Osteocyte (in vitro differentiated cells): ENCODE measurements at regions not wholly inside any gene's neighbourhood (a gene's known extent, or its start where the extent isn't known, plus 50 kb on each side); places are given as distances from the start of the nearest gene placed in this dataset.

Source experiments
- DNase-seq: peaks from one replicate; pipeline ENCODE4 v3.0.0; 2021; ENCODE audit warnings: mixed read lengths; ENCODE audit not compliant: unreplicated experiment; ENCODE audit errors: extremely low spot score
- H3K27ac Mint-ChIP-seq: one replicate; pipeline ENCODE4 v1.8.0; 2021; ENCODE audit warnings: mild to moderate bottlenecking, mixed read lengths; ENCODE audit not compliant: unreplicated experiment
- H3K27me3 Mint-ChIP-seq: one replicate; pipeline ENCODE4 v1.8.0; 2021; ENCODE audit warnings: mixed read lengths; ENCODE audit not compliant: unreplicated experiment
- H3K36me3 Mint-ChIP-seq: one replicate; pipeline ENCODE4 v1.8.0; 2021; ENCODE audit warnings: mixed read lengths; ENCODE audit not compliant: unreplicated experiment
- H3K4me1 Mint-ChIP-seq: one replicate; pipeline ENCODE4 v1.8.0; 2021; ENCODE audit warnings: mixed read lengths; ENCODE audit not compliant: unreplicated experiment
- H3K4me3 Mint-ChIP-seq: one replicate; pipeline ENCODE4 v1.8.0; 2021; ENCODE audit warnings: mild to moderate bottlenecking, moderate library complexity, mixed read lengths; ENCODE audit not compliant: unreplicated experiment
- H3K9me3 Mint-ChIP-seq: one replicate; pipeline ENCODE4 v1.8.0; 2021; ENCODE audit warnings: mixed read lengths; ENCODE audit not compliant: unreplicated experiment
- TF ChIP-seq, protein P1 (sequence below): fragments of 200-600 bp; sonication (generic); IDR thresholded peaks from 2 replicates; pipeline ENCODE4 v1.5.0; 2021; ENCODE audit warnings: antibody characterized with exemption, mild to moderate bottlenecking, moderate library complexity

DNA sequence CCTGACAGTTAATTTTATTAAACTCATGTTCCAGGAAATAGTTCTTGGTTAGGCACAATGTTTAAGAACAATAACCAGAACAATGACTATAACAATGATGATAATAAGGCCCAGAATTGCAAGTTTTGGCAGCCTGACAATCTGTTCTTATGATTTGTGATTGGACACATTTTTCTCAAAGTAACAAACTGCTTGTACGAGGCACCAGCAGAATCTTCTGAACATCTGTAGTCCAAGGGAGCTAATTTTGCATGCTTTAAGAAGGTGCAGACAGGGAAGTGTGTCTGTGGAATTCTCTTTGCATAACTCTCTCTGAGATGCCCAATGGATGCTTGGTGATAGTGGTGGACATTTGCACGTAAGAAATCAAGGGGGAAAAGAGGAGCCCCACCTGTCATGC is 709.3 kb downstream of the SLC4A3 start:
- no peak for DNase-seq
- Mint-ChIP-seq H3K27ac (no peak overlapping the region), H3K9me3 (peaks cover 14% of the 10 kb centered on the region), H3K4me3 (no peak overlapping the region), H3K27me3 (no peaks in the 10 kb centered on the region), H3K36me3 (peaks cover 2% of the 10 kb centered on the region), H3K4me1 (peaks cover 10% of the 10 kb centered on the region)
- TF ChIP-seq, protein P1, sequence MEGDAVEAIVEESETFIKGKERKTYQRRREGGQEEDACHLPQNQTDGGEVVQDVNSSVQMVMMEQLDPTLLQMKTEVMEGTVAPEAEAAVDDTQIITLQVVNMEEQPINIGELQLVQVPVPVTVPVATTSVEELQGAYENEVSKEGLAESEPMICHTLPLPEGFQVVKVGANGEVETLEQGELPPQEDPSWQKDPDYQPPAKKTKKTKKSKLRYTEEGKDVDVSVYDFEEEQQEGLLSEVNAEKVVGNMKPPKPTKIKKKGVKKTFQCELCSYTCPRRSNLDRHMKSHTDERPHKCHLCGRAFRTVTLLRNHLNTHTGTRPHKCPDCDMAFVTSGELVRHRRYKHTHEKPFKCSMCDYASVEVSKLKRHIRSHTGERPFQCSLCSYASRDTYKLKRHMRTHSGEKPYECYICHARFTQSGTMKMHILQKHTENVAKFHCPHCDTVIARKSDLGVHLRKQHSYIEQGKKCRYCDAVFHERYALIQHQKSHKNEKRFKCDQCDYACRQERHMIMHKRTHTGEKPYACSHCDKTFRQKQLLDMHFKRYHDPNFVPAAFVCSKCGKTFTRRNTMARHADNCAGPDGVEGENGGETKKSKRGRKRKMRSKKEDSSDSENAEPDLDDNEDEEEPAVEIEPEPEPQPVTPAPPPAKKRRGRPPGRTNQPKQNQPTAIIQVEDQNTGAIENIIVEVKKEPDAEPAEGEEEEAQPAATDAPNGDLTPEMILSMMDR, result no peak

DNA sequence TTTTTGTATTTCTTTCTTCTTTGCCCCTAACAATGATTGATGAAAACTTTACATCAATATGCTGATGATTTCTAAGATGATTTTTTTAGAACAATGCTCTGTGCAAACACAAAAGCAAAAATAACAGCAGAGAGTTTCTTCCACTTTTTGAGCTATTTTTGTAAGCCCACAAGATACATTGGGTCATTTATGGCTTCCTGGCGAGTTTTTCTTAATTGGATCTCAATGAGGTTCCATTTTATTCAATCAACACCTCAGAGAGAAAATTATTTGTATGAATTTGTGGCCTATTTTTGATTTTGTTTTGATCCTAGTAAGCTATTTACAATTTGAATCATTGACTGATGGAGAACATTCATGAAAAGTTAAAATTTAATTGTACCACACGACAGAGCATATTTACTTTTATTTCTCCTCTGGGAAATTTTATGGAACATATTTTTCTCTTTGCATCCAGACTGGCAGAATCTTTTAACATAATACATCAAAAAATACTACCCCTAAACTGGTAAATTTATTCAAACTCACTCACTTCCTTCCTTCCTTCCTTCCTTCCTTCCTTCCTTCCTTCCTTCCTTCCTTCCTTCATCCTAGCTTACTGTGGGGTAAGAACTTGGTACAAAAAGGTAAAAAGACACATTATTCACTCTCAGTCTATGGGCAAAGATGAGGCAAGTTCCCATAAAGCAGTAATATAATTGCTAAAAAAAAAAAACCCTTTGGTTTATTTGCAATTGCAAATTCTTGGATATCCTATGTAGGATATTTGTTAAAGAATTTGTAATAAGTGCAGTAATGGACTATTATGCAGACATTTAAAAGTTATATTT is 710.4 kb downstream of the SLC4A3 start:
- DNase-seq, result no peak
- TF ChIP-seq, protein P1, result no peak
- H3K27me3 Mint-ChIP-seq, result no peaks in the 10 kb centered on the region
- no peak overlapping the region for H3K4me3 Mint-ChIP-seq
- no peak overlapping the region for H3K27ac Mint-ChIP-seq
- H3K9me3 Mint-ChIP-seq, result peaks cover 5% of the 10 kb centered on the region
- peaks cover 10% of the 10 kb centered on the region for H3K4me1 Mint-ChIP-seq
- H3K36me3 Mint-ChIP-seq, result no peaks in the 10 kb centered on the region

DNA sequence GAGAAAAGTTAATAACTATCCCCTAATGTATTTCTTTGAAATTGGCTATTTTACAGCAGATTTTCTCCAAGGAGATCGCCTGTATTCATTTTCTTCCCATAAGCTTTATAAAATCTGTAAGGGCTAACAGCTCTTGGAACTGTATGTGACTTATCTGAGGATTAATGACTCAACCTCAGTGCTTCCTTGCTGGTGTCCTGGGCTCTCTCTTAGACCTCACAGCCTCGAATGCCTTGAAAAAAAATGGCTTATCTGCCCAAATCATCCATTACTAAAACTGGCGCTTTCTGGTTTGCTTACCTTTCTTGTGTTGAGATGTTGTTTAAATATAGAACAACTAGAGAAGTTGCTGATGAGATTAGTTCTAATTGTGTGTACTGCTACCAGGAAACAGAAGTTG is 713.6 kb downstream of the SLC4A3 start:
- Mint-ChIP-seq H3K4me1 (peaks cover 18% of the 10 kb centered on the region), H3K27me3 (no peaks in the 10 kb centered on the region), H3K9me3 (no peaks in the 10 kb centered on the region), H3K27ac (no peak overlapping the region), H3K36me3 (no peaks in the 10 kb centered on the region), H3K4me3 (no peak overlapping the region)
- DNase-seq, result no peak
- TF ChIP-seq, protein P1, result no peak

DNA sequence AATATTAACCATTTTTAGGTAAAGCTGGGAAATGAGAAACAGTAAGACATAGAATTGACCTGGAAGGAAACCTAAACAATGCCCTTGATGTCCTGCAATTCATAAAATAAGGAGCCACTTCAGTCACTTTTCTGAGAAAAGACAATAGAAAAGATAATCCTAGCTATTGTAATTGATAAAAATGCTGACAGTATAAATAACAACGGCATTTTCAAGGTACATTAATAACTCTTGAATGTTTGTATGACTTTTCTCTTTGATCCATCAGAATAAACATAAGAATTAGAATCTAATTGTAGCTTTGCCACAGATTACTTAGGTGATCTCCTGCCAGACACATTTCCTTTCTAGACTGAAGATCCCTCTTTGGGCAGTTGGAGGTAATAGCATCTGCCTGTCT is 719.5 kb downstream of the SLC4A3 start:
- no peak overlapping the region for H3K4me3 Mint-ChIP-seq
- H3K27me3 Mint-ChIP-seq, result no peaks in the 10 kb centered on the region
- peaks cover 8% of the 10 kb centered on the region for H3K4me1 Mint-ChIP-seq

DNA sequence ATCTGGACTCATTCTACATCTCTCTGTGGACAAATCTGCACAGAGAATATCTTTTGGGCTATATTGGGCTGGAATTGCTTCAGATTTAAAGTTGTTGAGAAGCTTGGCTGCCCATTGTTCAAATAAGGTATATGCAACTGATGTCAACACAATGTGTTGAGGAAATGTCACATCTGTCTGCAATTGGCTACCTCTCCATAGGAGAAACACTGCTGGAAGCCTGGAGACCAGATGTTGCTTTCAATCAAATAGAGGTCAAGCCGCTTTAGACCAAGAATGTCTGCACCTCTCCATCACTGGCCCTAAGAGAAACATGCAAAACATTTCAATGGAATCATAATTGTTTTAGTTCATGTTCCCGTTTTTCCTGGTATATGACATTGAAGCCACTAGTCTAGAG is 720.2 kb downstream of the SLC4A3 start:
- TF ChIP-seq, protein P1, result no peak
- H3K36me3 Mint-ChIP-seq, result no peaks in the 10 kb centered on the region
- DNase-seq, result no peak

More for the DNA sequence above, 719.5 kb downstream of the SLC4A3 start:
- no peak for DNase-seq
- Mint-ChIP-seq H3K27ac (no peak overlapping the region), H3K36me3 (no peaks in the 10 kb centered on the region), H3K9me3 (no peaks in the 10 kb centered on the region)
- TF ChIP-seq, protein P1, result no peak

More for the DNA sequence above, 720.2 kb downstream of the SLC4A3 start:
- Mint-ChIP-seq H3K9me3 (no peaks in the 10 kb centered on the region), H3K4me1 (peaks cover 8% of the 10 kb centered on the region), H3K27ac (no peak overlapping the region), H3K27me3 (no peaks in the 10 kb centered on the region), H3K4me3 (no peak overlapping the region)
